Transverse colon (tissue), 4 donors: ENCODE measurements at regions not wholly inside any gene's neighbourhood (a gene's known extent, or its start where the extent isn't known, plus 50 kb on each side); places are given as distances from the start of the nearest gene placed in this dataset.
"Not testable (repeated sequence)": the region's sequence is repeated elsewhere in the genome, so short reads cannot be mapped to it uniquely, and the experiment has no call there.

Source experiments
- DNase-seq: peaks from one replicate; pipeline ENCODE4 v3.0.0-alpha.2; 2019
- H3K27ac ChIP-seq, 4 donors: fragments of 200-600 bp; sonication (generic); 2 replicates each; pipeline ENCODE4 v1.5.1; 2016 to 2018; ENCODE audit warnings: inconsistent platforms in 4 of 4
- H3K27me3 ChIP-seq: fragments of 200-600 bp; sonication (generic); 2 replicates; pipeline ENCODE4 v1.5.1; 2017; ENCODE audit warnings: inconsistent platforms
- H3K36me3 ChIP-seq, 4 donors: fragments of 200-600 bp; sonication (generic); 2 replicates each; pipeline ENCODE4 v1.5.1; 2017 to 2019; ENCODE audit warnings: inconsistent platforms in 4 of 4
- H3K4me1 ChIP-seq, 4 donors: fragments of 200-600 bp; sonication (generic); 2 replicates each; pipeline ENCODE4 v1.5.1; 2017 to 2020; ENCODE audit warnings: inconsistent platforms in 4 of 4
- H3K4me3 ChIP-seq, 4 donors: fragments of 200-600 bp; sonication (generic); 1 replicate in 1 of 4; 2 replicates in 3 of 4; pipeline versions ENCODE4 v1.5.1 to v1.6.1; 2017 to 2019; ENCODE audit warnings: inconsistent platforms in 4 of 4
- H3K9me3 ChIP-seq, 2 donors: fragments of 200-600 bp; sonication (generic); 2 replicates each; pipeline ENCODE4 v1.5.1; 2017 to 2019; ENCODE audit warnings: inconsistent platforms in 2 of 2
- CTCF ChIP-seq, 5 experiments: fragments of 200-600 bp in 3 of 5; fragments of 450-650 bp in 2 of 5; sonication (generic) in 3 of 5; IDR thresholded peaks; 1 replicate in 2 of 5; 2 replicates in 3 of 5; pipeline ENCODE4 v1.5.1; 2016 to 2017; ENCODE audit warnings: antibody characterized with exemption in 5 of 5, inconsistent platforms in 3 of 5, mild to moderate bottlenecking in 2 of 5, moderate library complexity in 1 of 5
- EP300 ChIP-seq: sonication (generic); formaldehyde crosslinking; IDR thresholded peaks from one replicate; pipeline ENCODE4 v1.6.1; 2017; ENCODE audit warnings: antibody characterized with exemption, low read depth
- POLR2A ChIP-seq: fragments of 450-650 bp; IDR thresholded peaks from one replicate; pipeline ENCODE4 v1.6.1; 2016; ENCODE audit warnings: antibody characterized with exemption, mild to moderate bottlenecking, moderate library complexity
- POLR2AphosphoS5 ChIP-seq, 3 donors: sonication (generic); formaldehyde crosslinking; IDR thresholded peaks; one replicate each; pipeline ENCODE4 v1.6.1; 2016; ENCODE audit warnings: antibody characterized with exemption in 3 of 3
- WGBS, 2 donors: methylation state at CpG; one replicate each; pipeline ENCODE4 v1.1.5; 2018; ENCODE audit warnings: low coverage in 1 of 2; 5-methylcytosine and 5-hydroxymethylcytosine counted together
- in situ Hi-C, 4 donors: fragments of 200-750 bp; cut with MboI; loops; one replicate each; pipeline versions ENCODE4 v1.15.0 to v1.15.1; 2017; ENCODE audit warnings: low sequenced_read_pairs in 3 of 4, low pct_ligation_motif_present in 1 of 4, low pct_unique_long_range_greater_than_20kb in 1 of 4
- intact Hi-C: fragments of 100-400 bp; cut with DNase I; formaldehyde crosslinking; loops from one replicate; pipeline ENCODE4 v1.15.1; 2023; ENCODE audit warnings: low total_unique reads

GRCh38 chr11:115606498-115607220 is 102.4 kb upstream of the CADM1 start:
- no peak overlapping the region for H3K4me3 ChIP-seq
- intact Hi-C loops = no loop called here
- TF ChIP-seq POLR2AphosphoS5 (IDR thresholded peaks at IDR 0.05) (no peak), EP300 (no peak), POLR2A (no peak), CTCF (IDR thresholded peaks at IDR 0.05) (no peak)
- H3K27ac ChIP-seq = no peak overlapping the region
- H3K27me3 ChIP-seq = no peaks in the 10 kb centered on the region
- in situ Hi-C loops = no loop called here
- WGBS, 2 donors = 66 to 81% methylated on average over 4 to 11 of the region's 11 CpGs
- no peak for DNase-seq
- peaks cover 0 to 8% (median 3%) of the 10 kb centered on the region in 4 donors for H3K4me1 ChIP-seq
- no peaks in the 10 kb centered on the region for H3K9me3 ChIP-seq
- no peaks in the 10 kb centered on the region for H3K36me3 ChIP-seq

- DNase-seq = no peak
- Histone ChIP-seq H3K27ac (no peak overlapping the region), H3K9me3 (no peaks in the 10 kb centered on the region), H3K4me3 (no peak overlapping the region), H3K4me1 (peaks cover 0 to 8% (median 3%) of the 10 kb centered on the region in 4 donors), H3K36me3 (no peaks in the 10 kb centered on the region), H3K27me3 (no peaks in the 10 kb centered on the region)
- intact Hi-C loops = no loop called here
- in situ Hi-C loops = no loop called here
- no peak for TF ChIP-seq POLR2AphosphoS5 (IDR thresholded peaks at IDR 0.05)
- TF ChIP-seq CTCF (IDR thresholded peaks at IDR 0.05) = no peak
- TF ChIP-seq EP300 = no peak
- TF ChIP-seq POLR2A = no peak
- WGBS, 2 donors = 71 to 77% methylated on average over 6 to 16 of the region's 16 CpGs
Measured at GRCh38 chr11:115605871-115606497, 101.8 kb upstream of the CADM1 start.

- intact Hi-C loops, H3K4me1 ChIP-seq, in situ Hi-C loops, DNase-seq, H3K4me3 ChIP-seq, H3K27me3 ChIP-seq, H3K9me3 ChIP-seq, H3K36me3 ChIP-seq, H3K27ac ChIP-seq: not testable (repeated sequence)
- WGBS, 2 donors = 76 to 86% methylated on average over 5 of the region's 5 CpGs
Measured at GRCh38 chr11:115605397-115605796, 101.2 kb upstream of the CADM1 start.

- TF ChIP-seq POLR2A (no peak), CTCF (IDR thresholded peaks at IDR 0.05) (no peak), POLR2AphosphoS5 (IDR thresholded peaks at IDR 0.05) (no peak), EP300 (no peak)
- H3K4me1 ChIP-seq = no peaks in the 10 kb centered on the region
- no peak for DNase-seq
- H3K9me3 ChIP-seq = no peaks in the 10 kb centered on the region
- WGBS, 2 donors = 40% methylated on average over 1 of the region's 1 CpG
- no peak overlapping the region for H3K4me3 ChIP-seq
- no peaks in the 10 kb centered on the region for H3K36me3 ChIP-seq
- H3K27me3 ChIP-seq = no peaks in the 10 kb centered on the region
- intact Hi-C loops (no loop called here), in situ Hi-C loops (no loop called here)
- no peak overlapping the region for H3K27ac ChIP-seq
Measured at GRCh38 chr11:115599125-115599524, 94.9 kb upstream of the CADM1 start.
